Ishikawa (cell line): ENCODE measurements at regions not wholly inside any gene's neighbourhood (a gene's known extent, or its start where the extent isn't known, plus 50 kb on each side); places are given as distances from the start of the nearest gene placed in this dataset.

ENCODE experiments used
- CEBPB ChIP-seq: IDR thresholded peaks from 2 replicates; pipeline ENCODE4 v1.6.1; 2012
- CREB1 ChIP-seq: IDR thresholded peaks from 2 replicates; pipeline ENCODE4 v1.6.1; 2012; ENCODE audit warnings: low read depth
- EGR1 ChIP-seq: IDR thresholded peaks from 2 replicates; pipeline ENCODE4 v1.6.1; 2012
- EP300 ChIP-seq: IDR thresholded peaks from 2 replicates; pipeline ENCODE4 v1.6.1; 2012; ENCODE audit warnings: borderline replicate concordance
- FOXM1 ChIP-seq: IDR thresholded peaks from 2 replicates; pipeline ENCODE4 v1.6.1; 2012; ENCODE audit warnings: low read depth, borderline replicate concordance
- MAX ChIP-seq: IDR thresholded peaks from 2 replicates; pipeline ENCODE4 v1.6.1; 2012
- NFIC ChIP-seq: IDR thresholded peaks from 2 replicates; pipeline ENCODE4 v1.6.1; 2012
- RAD21 ChIP-seq: IDR thresholded peaks from 2 replicates; pipeline ENCODE4 v1.6.1; 2012; ENCODE audit warnings: low read depth
- REST ChIP-seq: IDR thresholded peaks from 2 replicates; pipeline ENCODE4 v1.6.1; 2012; ENCODE audit warnings: low read depth, mild to moderate bottlenecking
- TAF1 ChIP-seq: IDR thresholded peaks from 2 replicates; pipeline ENCODE4 v1.6.1; 2012; ENCODE audit warnings: low read depth, mild to moderate bottlenecking
- TCF12 ChIP-seq: IDR thresholded peaks from 2 replicates; pipeline ENCODE4 v1.6.1; 2012; ENCODE audit warnings: low read depth
- TEAD4 ChIP-seq: IDR thresholded peaks from 2 replicates; pipeline ENCODE4 v1.6.1; 2012
- USF1 ChIP-seq: IDR thresholded peaks from 2 replicates; pipeline ENCODE4 v1.6.1; 2012
- YY1 ChIP-seq: IDR thresholded peaks from 2 replicates; pipeline ENCODE4 v1.6.1; 2012; ENCODE audit warnings: low read depth
- ZBTB7A ChIP-seq: IDR thresholded peaks from 2 replicates; pipeline ENCODE4 v1.6.1; 2012; ENCODE audit warnings: low read depth

- TF ChIP-seq EP300: no peak
- no peak for TF ChIP-seq FOXM1
- no peak for TF ChIP-seq REST
- no peak for TF ChIP-seq ZBTB7A
- no peak for TF ChIP-seq MAX
- TF ChIP-seq CEBPB: no peak
- TF ChIP-seq NFIC: no peak
- no peak for TF ChIP-seq TEAD4
- no peak for TF ChIP-seq EGR1
- no peak for TF ChIP-seq CREB1
- no peak for TF ChIP-seq YY1
- no peak for TF ChIP-seq RAD21
- TF ChIP-seq USF1: no peak
- TF ChIP-seq TCF12: no peak
- no peak for TF ChIP-seq TAF1
Measured at GRCh38 chr6:14310960-14311359, 193.4 kb downstream of the CD83 start.

- TF ChIP-seq CEBPB: no peak
- no peak for TF ChIP-seq YY1
- TF ChIP-seq MAX: no peak
- TF ChIP-seq USF1: no peak
- TF ChIP-seq TCF12: no peak
- TF ChIP-seq RAD21: no peak
- TF ChIP-seq TEAD4: no peak
- TF ChIP-seq FOXM1: no peak
- no peak for TF ChIP-seq EGR1
- TF ChIP-seq CREB1: no peak
- no peak for TF ChIP-seq REST
- TF ChIP-seq NFIC: no peak
- TF ChIP-seq EP300: no peak
- no peak for TF ChIP-seq ZBTB7A
- TF ChIP-seq TAF1: no peak
Measured at GRCh38 chr6:14312587-14312986, 195.0 kb downstream of the CD83 start.

GRCh38 chr6:14313248-14313647 is 195.7 kb downstream of the CD83 start:
- TF ChIP-seq REST (no peak), CREB1 (no peak), EGR1 (no peak), YY1 (no peak), EP300 (no peak), MAX (no peak), TAF1 (no peak), TCF12 (no peak), FOXM1 (no peak)

GRCh38 chr6:14315353-14315752 is 197.8 kb downstream of the CD83 start:
- TF ChIP-seq USF1: no peak
- no peak for TF ChIP-seq RAD21
- TF ChIP-seq TCF12: no peak
- no peak for TF ChIP-seq CEBPB
- TF ChIP-seq EGR1: no peak
- TF ChIP-seq ZBTB7A: no peak
- TF ChIP-seq EP300: no peak
